Fibroblast of gingiva (primary cell): ENCODE measurements at regions not wholly inside any gene's neighbourhood (a gene's known extent, or its start where the extent isn't known, plus 50 kb on each side); places are given as distances from the start of the nearest gene placed in this dataset.

Experiments
- DNase-seq: peaks from one replicate; pipeline ENCODE4 v3.0.0-alpha.2; 2011; ENCODE audit warnings: low read depth

- DNase-seq = no peak
Measured at GRCh38 chr11:36726420-36726819, 128.4 kb upstream of the RAG2 start.

DNA sequence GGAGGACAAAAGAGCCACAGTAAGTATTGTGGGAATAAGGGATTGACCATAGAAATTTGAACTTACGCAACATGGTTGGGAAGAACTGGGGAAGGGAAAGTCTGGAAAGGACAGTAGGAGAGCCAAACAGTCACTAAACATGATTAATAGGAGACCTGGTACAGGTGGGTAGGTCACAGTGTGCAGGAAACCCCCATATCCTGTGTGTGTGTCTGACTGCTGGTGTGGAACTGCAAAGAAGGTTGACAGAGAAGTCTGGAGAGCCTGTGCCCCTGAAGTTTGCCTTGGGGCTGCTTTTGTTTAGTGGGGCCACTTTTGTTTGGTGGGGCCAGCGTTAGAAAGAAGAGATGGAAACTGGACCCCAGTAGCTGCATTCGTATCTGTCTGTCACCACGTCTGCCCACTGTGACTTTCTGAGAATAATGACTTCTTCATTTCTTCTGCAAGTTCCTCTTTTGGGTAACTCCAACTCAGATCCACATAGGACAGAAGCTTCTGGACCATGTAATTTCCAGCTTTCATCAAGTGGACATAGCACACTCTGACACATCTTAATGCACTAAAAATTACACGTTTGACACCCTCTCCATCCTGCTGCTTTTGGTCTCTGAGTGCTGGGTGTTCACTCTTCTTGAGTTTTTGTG is 126.8 kb upstream of the RAG2 start:
- DNase-seq = no peak

DNA sequence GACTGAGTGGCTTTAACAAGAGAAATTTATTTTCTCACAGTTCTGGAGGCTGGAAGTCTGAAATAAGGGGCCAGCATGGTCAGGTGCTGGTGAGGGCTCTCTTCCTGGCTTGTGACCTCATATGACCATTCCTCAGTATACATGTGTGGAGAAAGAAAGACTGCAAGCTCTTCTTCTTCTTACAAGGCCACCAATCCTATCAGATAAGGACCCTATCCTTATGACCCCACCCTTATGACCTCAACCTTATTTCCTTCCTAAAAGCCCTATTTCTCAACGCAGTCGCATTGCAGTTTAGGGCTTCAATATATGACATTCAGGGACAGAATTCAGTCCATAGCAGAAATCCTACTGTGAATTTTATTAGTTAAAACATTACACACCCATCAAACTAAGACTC is 124.4 kb upstream of the RAG2 start:
- no peak for DNase-seq

DNA sequence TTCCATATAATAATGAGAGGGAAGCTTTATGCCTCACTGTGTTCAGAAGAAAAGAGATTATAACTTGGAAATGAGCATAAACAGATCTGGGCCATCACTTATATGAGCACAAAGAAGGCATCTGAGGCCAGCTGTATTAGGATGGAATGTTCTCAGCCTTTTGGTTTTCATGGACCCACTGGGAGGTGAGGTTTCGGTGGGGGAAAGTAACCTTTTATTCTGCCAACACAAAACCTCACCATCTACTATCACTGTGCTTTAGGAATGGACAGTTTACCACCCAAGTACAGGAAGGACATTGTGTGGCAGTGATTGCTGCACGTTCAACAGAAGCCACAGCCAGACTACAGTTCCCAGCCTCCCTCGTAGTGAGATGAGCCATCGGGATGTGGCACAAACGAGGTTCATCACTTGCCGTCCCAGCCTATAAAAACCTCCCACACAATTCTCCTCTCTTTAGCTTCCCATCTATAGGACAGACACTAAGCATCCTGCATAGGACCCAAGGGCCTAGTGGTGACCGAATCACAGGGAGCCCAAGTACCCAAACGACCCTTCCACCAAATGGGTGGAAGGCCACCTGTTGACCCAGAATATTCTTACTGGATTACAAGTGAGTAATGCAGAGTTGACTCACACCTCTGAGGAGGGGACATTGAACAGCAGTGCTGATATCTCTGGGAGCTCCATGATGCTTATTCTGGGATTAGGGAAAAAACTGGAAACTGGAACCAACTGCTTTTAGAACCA is 121.5 kb upstream of the RAG2 start:
- no peak for DNase-seq

DNA sequence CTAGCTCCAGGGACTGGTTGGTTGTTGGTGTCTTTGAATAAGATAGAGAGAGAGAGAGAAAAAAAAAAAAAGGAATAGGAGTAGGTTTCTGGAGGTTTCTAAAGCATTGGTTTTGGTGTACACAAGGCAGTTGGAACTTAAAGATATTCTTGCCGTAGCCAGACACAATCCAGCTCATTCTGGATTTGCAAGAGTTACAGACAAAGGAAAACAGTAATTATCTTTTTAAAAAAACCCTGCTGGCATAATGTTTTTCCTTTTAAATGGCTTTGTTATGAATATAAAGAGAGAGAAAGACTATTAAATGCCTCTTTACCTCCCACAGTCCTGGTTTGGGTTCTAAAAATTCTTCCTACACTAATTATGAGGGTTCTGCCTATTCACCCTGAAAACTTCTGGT is 120.4 kb upstream of the RAG2 start:
- no peak for DNase-seq

- no peak for DNase-seq
Measured at GRCh38 chr11:36713715-36714114, 115.7 kb upstream of the RAG2 start.

DNA sequence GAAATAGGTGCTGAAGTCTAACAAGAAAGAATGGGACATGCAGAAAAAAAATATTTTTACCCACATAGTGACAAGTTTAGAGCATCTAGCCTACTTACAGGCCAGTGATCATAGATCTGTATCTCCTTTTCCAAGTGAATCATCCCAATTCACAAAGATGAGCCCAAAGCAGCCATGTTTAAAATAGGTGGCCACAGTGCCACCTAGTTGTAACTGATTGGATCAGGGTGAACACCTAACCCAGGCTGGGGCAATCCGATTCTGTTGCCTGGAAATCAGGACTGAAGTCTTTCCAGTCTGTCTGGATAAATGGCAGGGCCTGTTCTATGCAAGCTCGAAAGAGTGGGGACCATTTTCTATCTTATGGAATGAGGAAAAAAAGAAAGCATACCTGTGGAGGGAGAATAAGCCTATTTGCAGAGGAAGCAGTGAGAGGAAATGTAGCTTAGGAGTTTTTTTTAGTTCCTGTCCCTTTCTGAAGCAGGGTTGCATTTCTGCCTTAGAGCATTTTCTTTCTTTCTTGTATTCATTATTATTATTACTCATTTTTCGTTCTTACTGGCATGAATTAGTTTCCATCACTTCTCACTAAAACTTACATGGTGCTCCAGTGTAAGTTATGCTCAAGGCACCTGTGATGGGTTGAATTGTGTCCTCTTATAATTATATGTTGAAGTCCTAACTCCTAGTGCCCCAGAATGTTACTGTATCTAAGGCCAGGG is 113.2 kb upstream of the RAG2 start:
- no peak for DNase-seq
